ENCODE measurements at regions not wholly inside any gene's neighbourhood (a gene's known extent, or its start where the extent isn't known, plus 50 kb on each side); places are given as distances from the start of the nearest gene placed in this dataset.

DNA sequence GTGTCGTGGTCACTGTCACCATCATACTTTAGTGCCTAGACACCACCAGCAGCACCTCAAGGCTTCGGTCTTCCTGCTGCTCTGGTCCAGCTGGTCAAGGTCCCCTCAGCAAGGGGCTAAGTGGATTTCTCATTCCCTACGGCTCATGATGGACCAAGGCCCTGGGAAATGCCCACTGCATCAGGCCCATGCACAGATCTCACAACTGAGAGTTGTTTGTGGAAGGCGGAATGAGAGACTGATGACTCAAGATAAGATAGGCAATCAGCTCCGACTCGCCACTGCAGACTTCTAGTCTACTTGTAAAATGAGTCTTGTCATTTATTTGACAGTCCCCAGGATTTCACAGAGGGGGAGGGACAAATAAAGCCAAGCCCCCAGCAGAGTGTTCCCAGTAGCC is 108.4 kb upstream of the TBX20 start:
- intact Hi-C loops (cut with micrococcal nuclease) = no loop called here
- no TSS peak for BruUV-seq (replicated peaks)

More for the DNA sequence above, 108.4 kb upstream of the TBX20 start:
- H3K27ac ChIP-seq (ENCODE audit: extremely low read depth, low read depth, low read length) = no peak overlapping the region
- 2% methylated on average over 6 of the region's 6 CpGs for WGBS (ENCODE audit: insufficient coverage, low coverage, missing lambda C conversion rate)
- DNase-seq (ENCODE audit: extremely low read depth in 1 of 4, low spot score in 3 of 4) (no peak), FAIRE-seq (no peak), ATAC-seq (no peak)
- H3K4me3 ChIP-seq = no peak overlapping the region
- H4K20me1 ChIP-seq (replicated peaks; ENCODE audit: control insufficient read depth, insufficient read depth, low read length) = no peaks in the 10 kb centered on the region
- H3K36me3 ChIP-seq (ENCODE audit: control insufficient read depth, insufficient read depth, low read length) = no peaks in the 10 kb centered on the region
- H3K4me1 ChIP-seq (replicated peaks in 1 of 2; ENCODE audit: control insufficient read depth in 2 of 2, insufficient read depth in 2 of 2, low read length in 2 of 2) = no peaks in the 10 kb centered on the region; a peak in 2 of 5 replicates
- H3K27me3 ChIP-seq (ENCODE audit: control insufficient read depth in 2 of 2, insufficient read depth in 2 of 2, low read length in 2 of 2) = no peaks in the 10 kb centered on the region
- TF ChIP-seq CBFA2T2 (conservative IDR thresholded peaks at IDR 0.05) (no peak), NCOR1 (IDR thresholded peaks at IDR 0.05) (no peak), L3MBTL2 (IDR thresholded peaks at IDR 0.05) (no peak), DNMT1 (IDR thresholded peaks at IDR 0.05) (no peak), MYNN (IDR thresholded peaks at IDR 0.05) (no peak), MYNN (CRISPR knock-in tag; IDR thresholded peaks at IDR 0.05) (no peak), ETS2 (tag; IDR thresholded peaks at IDR 0.05; ENCODE audit: borderline replicate concordance, poor library complexity, severe bottlenecking) (no peak), ZFPM2 (CRISPR knock-in tag; IDR thresholded peaks at IDR 0.05) (no peak), ZEB2 (IDR thresholded peaks at IDR 0.05) (no peak), ZNF3 (CRISPR knock-in tag; IDR thresholded peaks at IDR 0.05) (no peak), NFXL1 (CRISPR knock-in tag; IDR thresholded peaks at IDR 0.05) (no peak), ZNF121 (CRISPR knock-in tag; conservative IDR thresholded peaks at IDR 0.05) (no peak)
- TF ChIP-seq, protein P1, sequence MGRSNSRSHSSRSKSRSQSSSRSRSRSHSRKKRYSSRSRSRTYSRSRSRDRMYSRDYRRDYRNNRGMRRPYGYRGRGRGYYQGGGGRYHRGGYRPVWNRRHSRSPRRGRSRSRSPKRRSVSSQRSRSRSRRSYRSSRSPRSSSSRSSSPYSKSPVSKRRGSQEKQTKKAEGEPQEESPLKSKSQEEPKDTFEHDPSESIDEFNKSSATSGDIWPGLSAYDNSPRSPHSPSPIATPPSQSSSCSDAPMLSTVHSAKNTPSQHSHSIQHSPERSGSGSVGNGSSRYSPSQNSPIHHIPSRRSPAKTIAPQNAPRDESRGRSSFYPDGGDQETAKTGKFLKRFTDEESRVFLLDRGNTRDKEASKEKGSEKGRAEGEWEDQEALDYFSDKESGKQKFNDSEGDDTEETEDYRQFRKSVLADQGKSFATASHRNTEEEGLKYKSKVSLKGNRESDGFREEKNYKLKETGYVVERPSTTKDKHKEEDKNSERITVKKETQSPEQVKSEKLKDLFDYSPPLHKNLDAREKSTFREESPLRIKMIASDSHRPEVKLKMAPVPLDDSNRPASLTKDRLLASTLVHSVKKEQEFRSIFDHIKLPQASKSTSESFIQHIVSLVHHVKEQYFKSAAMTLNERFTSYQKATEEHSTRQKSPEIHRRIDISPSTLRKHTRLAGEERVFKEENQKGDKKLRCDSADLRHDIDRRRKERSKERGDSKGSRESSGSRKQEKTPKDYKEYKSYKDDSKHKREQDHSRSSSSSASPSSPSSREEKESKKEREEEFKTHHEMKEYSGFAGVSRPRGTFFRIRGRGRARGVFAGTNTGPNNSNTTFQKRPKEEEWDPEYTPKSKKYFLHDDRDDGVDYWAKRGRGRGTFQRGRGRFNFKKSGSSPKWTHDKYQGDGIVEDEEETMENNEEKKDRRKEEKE (IDR thresholded peaks at IDR 0.05; ENCODE audit: borderline replicate concordance in 1 of 2, control insufficient read depth in 1 of 2, low read depth in 2 of 2, low read length in 1 of 2) = no peak
- ChIA-PET CTCF (ENCODE audit: low intra/inter-chr PET ratio) (no interaction called here), POLR2A (no interaction called here)
- H2AFZ ChIP-seq (ENCODE audit: low read depth, low read length) = no peak overlapping the region
- no peak overlapping the region for H3K9ac ChIP-seq (ENCODE audit: insufficient read depth in 1 of 2, low read depth in 2 of 2, low read length in 2 of 2)
- H3K9me1 ChIP-seq (ENCODE audit: control insufficient read depth, insufficient read depth, low read length) = no peaks in the 10 kb centered on the region
- no peaks in the 10 kb centered on the region for H3K9me3 ChIP-seq (replicated peaks; ENCODE audit: control insufficient read depth, insufficient read depth, low read depth, low read length)
- no peak overlapping the region for H3K4me2 ChIP-seq (ENCODE audit: insufficient read depth, low read length)
- in situ Hi-C loops (cut with MboI) = no loop called here
- no peaks in the 10 kb centered on the region for H3K79me2 ChIP-seq (ENCODE audit: control insufficient read depth, insufficient read depth, low read length)
